HEK293 (cell line): ENCODE measurements at regions not wholly inside any gene's neighbourhood (a gene's known extent, or its start where the extent isn't known, plus 50 kb on each side); places are given as distances from the start of the nearest gene placed in this dataset.

Experiments used
- CTCF ChIA-PET: fragments of 350-600 bp; formaldehyde crosslinking; extraction: SDS; loops from one replicate; lab custom pipeline; 2021; ENCODE audit warnings: antibody characterized with exemption; lab: Yijun Ruan, JAX
- POLR2A ChIA-PET: fragments of 300-600 bp; formaldehyde crosslinking; extraction: SDS; loops from one replicate; lab custom pipeline; 2020; ENCODE audit warnings: antibody characterized with exemption, inconsistent platforms; lab: Yijun Ruan, JAX
- H3K27ac ChIP-seq: fragments of 200-500 bp; sonication (Bioruptor generic); 2 replicates; pipeline ENCODE4 v1.5.1; 2014; ENCODE audit warnings: low read depth, low read length, control low read depth, inconsistent platforms; ENCODE audit errors: extremely low read depth
- H3K36me3 ChIP-seq, 2 experiments: fragments of 200-500 bp in 1 of 2; sonication (Bioruptor generic) in 1 of 2; 1 replicate in 1 of 2; 2 replicates in 1 of 2; pipeline ENCODE4 v1.5.1; 2014 to 2017; ENCODE audit warnings: inconsistent platforms in 2 of 2, low read length in 2 of 2; ENCODE audit not compliant: control insufficient read depth in 2 of 2, insufficient read depth in 1 of 2
- H3K4me1 ChIP-seq: fragments of 200-500 bp; sonication (Bioruptor generic); 2 replicates; pipeline ENCODE4 v1.5.1; 2014; ENCODE audit warnings: mild to moderate bottlenecking, low read length, inconsistent platforms; ENCODE audit not compliant: control insufficient read depth, insufficient read depth
- H3K4me3 ChIP-seq: 2 replicates; pipeline ENCODE4 v1.5.1; 2011; ENCODE audit warnings: low read depth, mild to moderate bottlenecking, control low read depth, low read length, moderate library complexity
- H3K9me3 ChIP-seq: fragments of 200-500 bp; sonication (Bioruptor generic); 2 replicates; pipeline ENCODE4 v1.5.1; 2014; ENCODE audit warnings: low read depth, low read length, inconsistent platforms; ENCODE audit not compliant: control insufficient read depth, insufficient read depth
- BCL11A ChIP-seq: fragments of 450-650 bp; formaldehyde crosslinking; IDR thresholded peaks from 2 replicates; pipeline ENCODE4 v1.5.1; 2016; ENCODE audit warnings: low read depth, missing biosample characterization, missing genetic modification characterization
- HOXC10 ChIP-seq: sonication (generic); formaldehyde crosslinking; IDR thresholded peaks from 2 replicates; pipeline ENCODE4 v1.8.1; 2023; ENCODE audit warnings: mild to moderate bottlenecking, missing genetic modification reagents
- PRDM4 ChIP-seq: fragments of 450-650 bp; formaldehyde crosslinking; IDR thresholded peaks from 2 replicates; pipeline ENCODE4 v1.5.1; 2017; ENCODE audit warnings: missing biosample characterization, missing genetic modification characterization
- REPIN1 ChIP-seq: fragments of 450-650 bp; formaldehyde crosslinking; IDR thresholded peaks from 2 replicates; pipeline ENCODE4 v1.5.1; 2017; ENCODE audit warnings: missing biosample characterization, missing genetic modification characterization, low read depth
- SETDB1 ChIP-seq: IDR thresholded peaks from one replicate; pipeline ENCODE4 v1.6.1; 2017; ENCODE audit warnings: mild to moderate bottlenecking, low read length, moderate library complexity, mixed read lengths; ENCODE audit not compliant: insufficient read length
- ZBTB44 ChIP-seq: fragments of 450-650 bp; IDR thresholded peaks from 2 replicates; pipeline ENCODE4 v1.5.1; 2018; ENCODE audit warnings: missing biosample characterization, mild to moderate bottlenecking, missing genetic modification characterization
- ZBTB48 ChIP-seq: fragments of 450-650 bp; formaldehyde crosslinking; IDR thresholded peaks from 2 replicates; pipeline ENCODE4 v1.5.1; 2016; ENCODE audit warnings: missing biosample characterization, missing genetic modification characterization
- ZFP3 ChIP-seq: fragments of 450-650 bp; formaldehyde crosslinking; IDR thresholded peaks from 2 replicates; pipeline ENCODE4 v1.5.1; 2016; ENCODE audit warnings: low read depth, missing biosample characterization, missing genetic modification characterization
- ZFP41 ChIP-seq: fragments of 450-650 bp; formaldehyde crosslinking; IDR thresholded peaks from 2 replicates; pipeline ENCODE4 v1.5.1; 2016; ENCODE audit warnings: missing biosample characterization, missing genetic modification characterization, borderline replicate concordance
- ZNF121 ChIP-seq: fragments of 450-650 bp; formaldehyde crosslinking; IDR thresholded peaks from 2 replicates; pipeline ENCODE4 v1.5.1; 2016; ENCODE audit warnings: missing biosample characterization, missing genetic modification characterization
- ZNF24 ChIP-seq: fragments of 450-650 bp; formaldehyde crosslinking; IDR thresholded peaks from 2 replicates; pipeline ENCODE4 v1.5.1; 2016; ENCODE audit warnings: missing biosample characterization, missing genetic modification characterization
- ZNF391 ChIP-seq: fragments of 450-650 bp; formaldehyde crosslinking; IDR thresholded peaks from 2 replicates; pipeline ENCODE4 v1.5.1; 2016; ENCODE audit warnings: low read depth, missing biosample characterization, missing genetic modification characterization, borderline replicate concordance
- ZNF549 ChIP-seq: fragments of 450-650 bp; IDR thresholded peaks from 2 replicates; pipeline ENCODE4 v1.5.1; 2018; ENCODE audit warnings: missing biosample characterization, missing genetic modification characterization, mild to moderate bottlenecking, inconsistent platforms, moderate library complexity
- ZNF555 ChIP-seq: fragments of 450-650 bp; formaldehyde crosslinking; conservative IDR thresholded peaks from 2 replicates; pipeline ENCODE4 v1.5.1; 2017; ENCODE audit warnings: missing biosample characterization, mild to moderate bottlenecking, missing genetic modification characterization, inconsistent platforms
- ZNF560 ChIP-seq: fragments of 450-650 bp; formaldehyde crosslinking; IDR thresholded peaks from 2 replicates; pipeline ENCODE4 v1.5.1; 2017; ENCODE audit warnings: missing biosample characterization, missing genetic modification characterization, borderline replicate concordance
- ZNF571 ChIP-seq: fragments of 450-650 bp; formaldehyde crosslinking; IDR thresholded peaks from 2 replicates; pipeline ENCODE4 v1.5.0; 2017; ENCODE audit warnings: missing biosample characterization, missing genetic modification characterization
- ZNF585B ChIP-seq: fragments of 450-650 bp; formaldehyde crosslinking; IDR thresholded peaks from 2 replicates; pipeline ENCODE4 v1.5.1; 2016; ENCODE audit warnings: missing biosample characterization, missing genetic modification characterization
- ZNF664 ChIP-seq: fragments of 450-650 bp; formaldehyde crosslinking; IDR thresholded peaks from 2 replicates; pipeline ENCODE4 v1.5.1; 2016; ENCODE audit warnings: missing biosample characterization, missing genetic modification characterization
- ZNF707 ChIP-seq: fragments of 450-650 bp; formaldehyde crosslinking; IDR thresholded peaks from 2 replicates; pipeline ENCODE4 v1.5.1; 2016; ENCODE audit warnings: missing biosample characterization, missing genetic modification characterization
- ZNF777 ChIP-seq: fragments of 450-650 bp; formaldehyde crosslinking; IDR thresholded peaks from 2 replicates; pipeline ENCODE4 v1.5.1; 2017; ENCODE audit warnings: missing biosample characterization, missing genetic modification characterization, borderline replicate concordance
- ZSCAN30 ChIP-seq: fragments of 450-650 bp; IDR thresholded peaks from 2 replicates; pipeline ENCODE4 v1.5.1; 2018; ENCODE audit warnings: missing biosample characterization, mild to moderate bottlenecking, missing genetic modification characterization, moderate library complexity
- TF ChIP-seq, protein P1 (sequence below): fragments of 450-650 bp; IDR thresholded peaks from 2 replicates; pipeline ENCODE4 v1.5.1; 2018; ENCODE audit warnings: missing biosample characterization, missing genetic modification characterization
- TF ChIP-seq, protein P2 (sequence below): fragments of 450-650 bp; formaldehyde crosslinking; IDR thresholded peaks from 2 replicates; pipeline ENCODE4 v1.5.1; 2016; ENCODE audit warnings: missing biosample characterization, missing genetic modification characterization, low read depth
- TF ChIP-seq, protein P3 (sequence below): fragments of 450-650 bp; formaldehyde crosslinking; IDR thresholded peaks from 2 replicates; pipeline ENCODE4 v1.5.1; 2016; ENCODE audit warnings: missing biosample characterization, missing genetic modification characterization
- TF ChIP-seq, protein P4 (sequence below): fragments of 450-650 bp; formaldehyde crosslinking; IDR thresholded peaks from 2 replicates; pipeline ENCODE4 v1.5.1; 2016; ENCODE audit warnings: missing biosample characterization, missing genetic modification characterization

- no peak for TF ChIP-seq ZNF121 (tag by site-specific recombination)
- no peak for TF ChIP-seq ZBTB44 (tag by site-specific recombination)
- TF ChIP-seq, protein P1, sequence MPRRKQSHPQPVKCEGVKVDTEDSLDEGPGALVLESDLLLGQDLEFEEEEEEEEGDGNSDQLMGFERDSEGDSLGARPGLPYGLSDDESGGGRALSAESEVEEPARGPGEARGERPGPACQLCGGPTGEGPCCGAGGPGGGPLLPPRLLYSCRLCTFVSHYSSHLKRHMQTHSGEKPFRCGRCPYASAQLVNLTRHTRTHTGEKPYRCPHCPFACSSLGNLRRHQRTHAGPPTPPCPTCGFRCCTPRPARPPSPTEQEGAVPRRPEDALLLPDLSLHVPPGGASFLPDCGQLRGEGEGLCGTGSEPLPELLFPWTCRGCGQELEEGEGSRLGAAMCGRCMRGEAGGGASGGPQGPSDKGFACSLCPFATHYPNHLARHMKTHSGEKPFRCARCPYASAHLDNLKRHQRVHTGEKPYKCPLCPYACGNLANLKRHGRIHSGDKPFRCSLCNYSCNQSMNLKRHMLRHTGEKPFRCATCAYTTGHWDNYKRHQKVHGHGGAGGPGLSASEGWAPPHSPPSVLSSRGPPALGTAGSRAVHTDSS: no peak
- TF ChIP-seq, protein P2, sequence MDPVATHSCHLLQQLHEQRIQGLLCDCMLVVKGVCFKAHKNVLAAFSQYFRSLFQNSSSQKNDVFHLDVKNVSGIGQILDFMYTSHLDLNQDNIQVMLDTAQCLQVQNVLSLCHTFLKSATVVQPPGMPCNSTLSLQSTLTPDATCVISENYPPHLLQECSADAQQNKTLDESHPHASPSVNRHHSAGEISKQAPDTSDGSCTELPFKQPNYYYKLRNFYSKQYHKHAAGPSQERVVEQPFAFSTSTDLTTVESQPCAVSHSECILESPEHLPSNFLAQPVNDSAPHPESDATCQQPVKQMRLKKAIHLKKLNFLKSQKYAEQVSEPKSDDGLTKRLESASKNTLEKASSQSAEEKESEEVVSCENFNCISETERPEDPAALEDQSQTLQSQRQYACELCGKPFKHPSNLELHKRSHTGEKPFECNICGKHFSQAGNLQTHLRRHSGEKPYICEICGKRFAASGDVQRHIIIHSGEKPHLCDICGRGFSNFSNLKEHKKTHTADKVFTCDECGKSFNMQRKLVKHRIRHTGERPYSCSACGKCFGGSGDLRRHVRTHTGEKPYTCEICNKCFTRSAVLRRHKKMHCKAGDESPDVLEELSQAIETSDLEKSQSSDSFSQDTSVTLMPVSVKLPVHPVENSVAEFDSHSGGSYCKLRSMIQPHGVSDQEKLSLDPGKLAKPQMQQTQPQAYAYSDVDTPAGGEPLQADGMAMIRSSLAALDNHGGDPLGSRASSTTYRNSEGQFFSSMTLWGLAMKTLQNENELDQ (tag by site-specific recombination): no peak
- TF ChIP-seq ZNF585B (tag by site-specific recombination): no peak
- no peak for TF ChIP-seq PRDM4 (tag by site-specific recombination)
- TF ChIP-seq, protein P3, sequence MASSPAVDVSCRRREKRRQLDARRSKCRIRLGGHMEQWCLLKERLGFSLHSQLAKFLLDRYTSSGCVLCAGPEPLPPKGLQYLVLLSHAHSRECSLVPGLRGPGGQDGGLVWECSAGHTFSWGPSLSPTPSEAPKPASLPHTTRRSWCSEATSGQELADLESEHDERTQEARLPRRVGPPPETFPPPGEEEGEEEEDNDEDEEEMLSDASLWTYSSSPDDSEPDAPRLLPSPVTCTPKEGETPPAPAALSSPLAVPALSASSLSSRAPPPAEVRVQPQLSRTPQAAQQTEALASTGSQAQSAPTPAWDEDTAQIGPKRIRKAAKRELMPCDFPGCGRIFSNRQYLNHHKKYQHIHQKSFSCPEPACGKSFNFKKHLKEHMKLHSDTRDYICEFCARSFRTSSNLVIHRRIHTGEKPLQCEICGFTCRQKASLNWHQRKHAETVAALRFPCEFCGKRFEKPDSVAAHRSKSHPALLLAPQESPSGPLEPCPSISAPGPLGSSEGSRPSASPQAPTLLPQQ (tag by site-specific recombination): no peak
- TF ChIP-seq ZFP3 (tag by site-specific recombination): no peak
- TF ChIP-seq ZNF391 (tag by site-specific recombination): no peak
Measured at GRCh38 chr6:12410946-12411345, 120.8 kb downstream of the EDN1 start (continued).

- Histone ChIP-seq H3K9me3 (no peaks in the 10 kb centered on the region), H3K27ac (no peak overlapping the region), H3K4me3 (no peak overlapping the region), H3K36me3 (no peaks in the 10 kb centered on the region), H3K4me1 (no peaks in the 10 kb centered on the region)
- CTCF ChIA-PET: no interaction called here
- POLR2A ChIA-PET: no interaction called here
- no peak for TF ChIP-seq ZNF560 (tag by site-specific recombination)
- TF ChIP-seq ZBTB48 (tag by site-specific recombination): no peak
- no peak for TF ChIP-seq ZNF571 (tag by site-specific recombination)
- TF ChIP-seq ZNF24 (tag by site-specific recombination): no peak
- TF ChIP-seq ZSCAN30 (tag by site-specific recombination): no peak
- TF ChIP-seq SETDB1: no peak
- no peak for TF ChIP-seq REPIN1 (tag by site-specific recombination)
- TF ChIP-seq, protein P4, sequence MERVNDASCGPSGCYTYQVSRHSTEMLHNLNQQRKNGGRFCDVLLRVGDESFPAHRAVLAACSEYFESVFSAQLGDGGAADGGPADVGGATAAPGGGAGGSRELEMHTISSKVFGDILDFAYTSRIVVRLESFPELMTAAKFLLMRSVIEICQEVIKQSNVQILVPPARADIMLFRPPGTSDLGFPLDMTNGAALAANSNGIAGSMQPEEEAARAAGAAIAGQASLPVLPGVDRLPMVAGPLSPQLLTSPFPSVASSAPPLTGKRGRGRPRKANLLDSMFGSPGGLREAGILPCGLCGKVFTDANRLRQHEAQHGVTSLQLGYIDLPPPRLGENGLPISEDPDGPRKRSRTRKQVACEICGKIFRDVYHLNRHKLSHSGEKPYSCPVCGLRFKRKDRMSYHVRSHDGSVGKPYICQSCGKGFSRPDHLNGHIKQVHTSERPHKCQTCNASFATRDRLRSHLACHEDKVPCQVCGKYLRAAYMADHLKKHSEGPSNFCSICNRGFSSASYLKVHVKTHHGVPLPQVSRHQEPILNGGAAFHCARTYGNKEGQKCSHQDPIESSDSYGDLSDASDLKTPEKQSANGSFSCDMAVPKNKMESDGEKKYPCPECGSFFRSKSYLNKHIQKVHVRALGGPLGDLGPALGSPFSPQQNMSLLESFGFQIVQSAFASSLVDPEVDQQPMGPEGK (tag by site-specific recombination): no peak
- no peak for TF ChIP-seq ZNF707 (tag by site-specific recombination)
- TF ChIP-seq ZNF555 (tag by site-specific recombination): no peak
- no peak for TF ChIP-seq ZNF664 (tag by site-specific recombination)
- TF ChIP-seq HOXC10 (CRISPR knock-in tag): no peak
- no peak for TF ChIP-seq BCL11A (tag by site-specific recombination)
- no peak for TF ChIP-seq ZNF549 (tag by site-specific recombination)
- TF ChIP-seq ZNF777 (tag by site-specific recombination): no peak
- no peak for TF ChIP-seq ZFP41
Measured at GRCh38 chr6:12414096-12414675, 124.0 kb downstream of the EDN1 start.
